CD4-positive, alpha-beta T cell treated with Interleukin-17A for 1 hour (primary cell): ENCODE measurements at regions not wholly inside any gene's neighbourhood (a gene's known extent, or its start where the extent isn't known, plus 50 kb on each side); places are given as distances from the start of the nearest gene placed in this dataset.
"Not testable (repeated sequence)": the region's sequence is repeated elsewhere in the genome, so short reads cannot be mapped to it uniquely, and the experiment has no call there.

ENCODE experiments used
- DNase-seq: peaks from one replicate; pipeline ENCODE4 v3.0.0-alpha.2; 2020

DNA sequence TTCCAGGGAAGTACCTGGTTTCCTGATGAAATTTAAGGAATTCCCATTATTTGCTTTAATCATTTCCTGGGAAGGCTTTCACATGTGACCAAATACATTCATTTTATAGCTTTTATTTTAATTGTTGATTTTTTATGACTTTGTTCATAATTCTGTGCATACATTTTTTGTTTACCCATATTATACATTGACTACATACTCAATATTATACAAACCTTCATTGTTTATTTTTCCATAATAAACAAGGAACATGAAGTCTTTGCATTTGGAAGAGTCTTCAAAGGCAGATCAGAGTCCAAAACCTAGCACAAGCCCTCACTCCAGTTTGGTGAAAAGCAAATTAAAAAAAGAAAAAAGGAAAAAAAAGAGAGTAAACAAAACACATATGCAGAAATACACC lies 218.3 kb upstream of the NRIP1 start:
- no peak for DNase-seq

DNA sequence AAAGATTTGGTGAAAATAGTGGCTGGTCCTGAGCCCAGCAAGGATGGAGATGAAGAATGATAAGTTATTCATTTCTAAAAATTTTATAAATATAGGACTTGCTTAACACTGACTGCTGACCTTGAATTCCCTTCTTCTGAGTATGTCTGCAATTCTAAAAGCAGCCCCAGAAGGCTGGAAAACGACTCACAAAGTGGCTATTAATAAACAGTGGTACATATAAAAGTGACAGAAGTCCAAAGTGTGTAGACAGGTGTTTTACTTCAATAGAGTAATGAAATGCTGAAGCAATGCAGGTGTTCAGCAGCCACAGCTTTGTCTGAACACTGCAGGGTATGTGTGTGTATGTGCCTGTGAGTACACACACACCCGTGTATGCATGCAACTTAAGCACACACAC lies 219.0 kb upstream of the NRIP1 start:
- DNase-seq, result no peak

DNA sequence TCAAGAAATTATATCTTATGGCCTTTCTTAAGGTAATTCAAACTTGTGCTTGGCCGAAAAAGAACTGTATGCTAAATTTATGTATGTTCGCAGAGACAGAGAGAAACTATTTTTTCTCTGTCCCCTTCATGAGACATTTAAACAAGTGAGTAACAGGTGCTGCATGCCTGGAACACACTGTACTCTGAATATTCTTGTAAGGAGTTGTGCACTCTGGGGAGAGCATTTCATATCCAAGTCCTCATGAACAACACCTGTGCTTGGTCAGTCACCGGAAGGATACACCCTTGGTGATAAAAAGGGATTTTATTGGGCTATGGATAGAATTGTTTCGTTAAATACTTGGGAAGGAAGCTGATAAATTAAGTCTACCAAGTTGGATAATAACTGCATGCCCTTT lies 220.8 kb upstream of the NRIP1 start:
- DNase-seq, result no peak

DNA sequence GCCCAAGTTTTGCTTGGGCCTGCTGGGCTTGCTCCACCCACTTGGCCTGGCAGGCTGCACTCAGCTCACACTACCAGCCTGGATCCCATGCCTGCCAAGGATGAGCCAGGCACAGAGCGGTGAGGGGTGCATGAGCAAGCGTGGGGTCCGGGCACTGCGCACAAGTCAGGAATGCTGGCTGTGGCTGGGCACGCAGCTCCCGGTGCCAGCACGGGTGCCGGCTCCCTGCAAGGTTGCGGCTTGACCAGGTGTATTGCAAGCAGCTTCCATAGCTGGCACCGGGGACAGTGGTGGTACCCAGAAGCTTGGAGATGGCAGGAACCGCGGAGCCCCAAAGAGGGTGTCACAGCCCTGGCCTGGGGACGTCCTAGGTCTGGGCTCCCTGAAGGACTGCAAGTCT lies 224.4 kb upstream of the NRIP1 start:
- DNase-seq, result no peak

DNA sequence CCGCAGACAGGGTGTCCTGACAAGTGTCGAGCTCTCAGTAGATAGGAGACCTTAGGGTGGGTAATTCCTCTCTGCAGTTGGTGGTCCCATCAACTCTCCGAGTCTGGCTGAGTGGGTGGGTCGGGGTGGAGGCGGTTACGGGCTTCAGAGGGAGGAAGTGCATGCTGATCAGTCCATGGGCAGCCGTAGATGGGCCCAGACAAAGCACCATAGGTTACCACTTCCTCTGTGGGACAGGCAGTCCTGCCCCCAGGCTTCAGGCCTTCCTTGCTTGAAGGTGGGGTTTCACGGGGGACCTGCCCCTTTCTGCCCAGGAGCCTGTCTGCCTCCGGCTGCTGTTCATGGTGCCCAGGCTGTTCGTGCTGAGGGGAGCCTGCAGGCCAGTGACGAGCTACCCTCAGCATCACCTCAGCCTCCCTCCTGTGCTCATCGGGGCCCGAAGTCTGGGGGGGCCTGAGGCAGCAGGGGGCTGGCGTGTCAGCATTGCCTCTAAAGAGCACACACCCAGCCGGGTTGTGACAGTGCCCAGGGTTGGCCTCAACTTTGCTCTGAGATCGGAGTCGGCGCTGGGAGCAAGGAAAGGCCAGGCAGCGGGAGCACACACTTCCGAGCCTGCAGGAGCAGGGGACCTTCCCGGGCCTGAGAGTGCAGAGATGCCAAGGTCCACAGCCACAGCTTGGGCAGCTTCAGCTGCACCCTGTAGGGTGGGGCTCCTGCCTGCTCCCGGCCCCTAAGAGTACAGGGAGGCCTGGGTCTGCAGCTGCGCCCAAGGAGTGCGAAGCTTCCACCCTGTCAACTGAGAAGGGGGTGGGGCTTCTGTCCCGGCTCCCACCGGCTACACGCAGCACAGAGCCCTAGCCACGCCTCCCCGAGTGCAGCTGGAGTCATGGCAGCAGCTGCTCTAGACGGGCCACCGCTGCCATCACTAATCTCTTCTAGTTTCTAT lies 225.4 kb upstream of the NRIP1 start:
- DNase-seq, result no peak

DNA sequence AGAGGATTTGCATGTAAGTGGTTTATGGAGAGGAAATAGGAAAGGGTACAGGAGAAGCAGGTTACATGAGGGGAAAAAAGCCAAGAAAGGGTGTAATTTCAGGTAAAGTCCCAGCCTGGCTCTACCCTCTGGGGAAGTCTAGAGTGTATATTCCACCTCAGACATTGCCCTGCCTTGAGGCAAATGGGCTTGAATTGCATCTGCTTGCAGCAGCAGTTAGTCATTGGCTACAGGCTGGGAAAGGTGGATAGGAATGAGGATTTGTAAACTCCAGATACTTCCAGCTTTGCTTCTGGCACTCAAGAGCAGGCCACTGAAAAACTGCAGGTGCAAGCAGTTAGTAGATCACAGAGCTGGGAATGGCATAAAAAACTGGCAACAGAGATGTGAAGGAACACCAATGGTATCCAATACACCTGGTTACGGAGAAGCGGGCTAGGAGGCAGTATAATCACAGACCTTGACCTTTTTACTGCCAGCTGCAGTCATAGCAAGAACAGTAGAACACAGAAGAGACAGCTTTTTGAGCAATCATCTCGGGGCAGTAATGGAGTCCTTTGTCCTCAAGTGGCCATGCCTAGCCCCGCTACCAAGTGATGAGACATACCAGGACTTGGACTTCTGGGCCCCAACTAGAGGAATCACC lies 226.9 kb upstream of the NRIP1 start:
- no peak for DNase-seq

DNA sequence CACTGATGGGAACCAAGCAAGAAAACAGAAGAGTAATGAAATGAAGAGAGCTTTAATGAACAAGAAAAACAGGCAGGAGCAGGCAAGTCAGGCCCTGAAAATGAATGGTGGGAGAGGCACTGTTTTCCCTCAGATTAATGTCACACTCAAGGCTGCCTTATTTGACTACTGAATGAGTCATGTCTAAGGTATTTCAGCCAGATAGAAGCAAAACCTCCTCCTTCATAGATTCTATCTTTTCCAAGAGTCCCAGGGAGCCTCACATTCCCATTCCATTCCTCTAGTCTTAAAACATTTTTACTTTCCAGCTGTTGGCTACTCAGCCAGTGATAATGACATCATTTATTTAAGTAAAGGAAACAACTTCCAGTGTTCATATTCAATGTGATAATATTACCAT lies 228.4 kb upstream of the NRIP1 start:
- DNase-seq, result no peak

DNA sequence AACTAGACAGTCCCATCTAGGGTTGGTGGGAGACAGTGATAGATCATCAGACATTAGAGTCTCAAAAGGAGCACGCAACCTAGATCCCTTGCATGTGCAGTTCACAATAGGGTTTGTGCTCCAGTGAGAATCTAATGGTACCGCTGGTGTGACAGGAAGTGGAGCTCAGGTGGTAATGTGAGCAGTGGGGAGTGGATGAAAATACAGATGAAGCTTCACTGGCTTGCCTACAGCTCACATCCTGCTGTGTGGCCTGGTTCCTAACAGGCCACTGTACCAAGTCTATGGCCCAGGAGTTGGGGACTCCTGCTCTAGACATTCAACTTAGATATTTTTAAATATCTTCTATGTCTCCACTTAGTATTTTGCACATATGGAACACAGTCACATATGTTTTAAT lies 231.1 kb upstream of the NRIP1 start:
- DNase-seq, result no peak

DNA sequence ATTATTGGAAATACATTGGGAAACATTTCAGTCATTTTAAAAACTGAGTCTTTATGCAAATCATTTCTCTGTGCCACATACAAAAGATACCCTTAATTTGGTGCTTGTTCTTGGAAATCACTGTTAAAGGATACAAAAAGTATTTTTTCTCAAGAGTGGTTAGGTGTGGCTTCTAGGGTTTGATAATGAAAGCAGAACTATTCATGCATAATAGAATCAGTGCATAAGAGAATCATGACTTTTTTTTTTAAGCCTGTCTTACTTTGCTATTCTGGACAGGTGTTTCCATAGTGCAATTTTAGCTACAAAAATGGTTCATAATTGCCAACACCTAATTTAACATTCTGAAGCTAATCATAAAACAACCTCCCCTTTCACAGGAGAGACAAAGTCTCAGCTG lies 233.0 kb upstream of the NRIP1 start:
- no peak for DNase-seq

DNA sequence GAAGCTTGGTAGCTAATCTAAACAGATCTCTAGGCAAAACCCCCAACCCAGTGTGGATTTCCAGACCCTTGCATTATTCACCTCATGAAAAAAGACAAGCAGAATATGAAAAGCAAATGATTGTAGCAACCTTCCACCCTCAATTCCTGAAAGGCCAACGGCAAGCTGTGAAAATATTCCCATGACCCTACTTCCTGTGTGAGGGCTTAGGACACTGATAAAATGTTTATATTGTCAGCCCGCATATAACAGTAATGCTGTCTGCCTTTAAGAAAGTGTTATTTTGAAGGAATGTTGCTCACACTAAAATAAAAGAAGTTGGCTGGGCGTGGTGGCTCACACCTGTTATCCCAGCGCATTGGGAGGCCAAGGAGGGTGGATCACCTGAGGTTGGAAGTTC lies 233.5 kb upstream of the NRIP1 start:
- DNase-seq, result no peak

DNA sequence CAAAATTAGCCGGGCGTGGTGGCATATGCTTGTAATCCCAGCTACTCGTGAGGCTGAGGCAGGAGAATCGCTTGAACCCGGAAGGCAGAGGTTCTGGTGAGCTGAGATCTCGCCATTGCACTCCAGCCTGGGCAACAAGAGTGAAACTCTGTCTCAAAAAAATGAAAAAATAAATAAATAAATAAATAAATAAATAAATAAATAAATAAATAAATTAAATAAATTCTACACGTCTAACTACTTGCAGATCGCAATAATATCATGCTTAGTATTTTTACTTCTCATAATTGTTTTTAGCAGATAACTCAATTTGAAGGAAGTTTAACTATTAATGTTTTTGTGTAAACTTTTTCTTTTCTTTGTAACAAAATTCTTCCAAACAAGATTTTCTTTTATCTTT lies 234.0 kb upstream of the NRIP1 start:
- not testable (repeated sequence) for DNase-seq

DNA sequence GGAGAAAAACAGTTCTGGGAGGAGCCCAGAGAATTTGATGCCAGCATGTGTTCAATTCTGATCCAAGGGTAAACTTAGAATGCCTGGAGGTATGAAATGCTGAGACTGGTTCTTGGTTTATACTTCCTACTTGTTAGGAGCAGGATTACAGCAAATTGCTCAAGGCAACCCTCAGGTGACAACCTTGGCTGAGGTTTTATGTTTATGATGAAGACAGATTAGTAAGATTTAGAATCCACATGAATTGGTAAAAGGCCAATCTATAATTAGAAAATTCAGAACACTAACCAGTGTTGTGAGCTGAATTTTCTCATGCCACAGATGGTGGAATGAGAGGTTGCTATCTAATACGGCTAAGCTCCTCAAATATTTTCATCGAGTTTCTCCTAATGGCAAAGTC lies 235.3 kb upstream of the NRIP1 start:
- no peak for DNase-seq

DNA sequence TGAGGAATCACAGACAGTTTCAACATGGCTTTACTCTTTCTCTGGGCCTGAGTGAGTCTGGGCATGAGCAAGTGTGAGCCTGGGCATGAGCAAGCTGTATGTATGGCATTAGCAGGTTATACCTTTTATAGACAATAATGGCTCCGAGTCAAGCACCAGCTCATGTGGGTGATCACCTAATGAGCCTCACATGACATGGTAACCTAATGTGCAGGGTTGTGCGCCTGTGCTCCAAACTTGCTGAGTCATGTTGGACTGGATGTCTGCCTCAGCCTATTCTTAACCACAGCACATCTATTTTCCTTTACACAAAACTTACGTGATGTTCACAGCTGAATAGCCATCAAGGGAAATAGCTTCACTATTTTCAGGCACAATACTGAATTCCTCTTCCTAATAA lies 236.2 kb upstream of the NRIP1 start:
- DNase-seq, result no peak

DNA sequence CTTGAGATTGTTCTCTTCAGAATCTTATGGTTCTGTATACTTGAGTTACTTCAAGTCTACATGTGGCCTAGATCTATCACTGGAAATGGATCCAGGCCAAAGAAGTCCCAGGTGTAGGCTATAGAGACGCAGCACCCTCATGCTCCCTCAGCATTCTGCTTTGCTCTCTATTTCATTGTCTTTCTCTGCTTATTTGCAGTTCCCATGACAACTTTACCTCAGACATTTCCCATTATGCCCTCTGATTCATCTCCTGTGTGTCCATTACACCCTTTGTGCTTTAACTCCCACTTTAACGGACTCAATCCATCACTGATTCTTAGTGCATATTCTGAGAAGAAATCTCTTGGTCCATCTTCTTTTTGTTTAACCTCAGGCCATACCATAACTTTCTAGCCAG lies 236.9 kb upstream of the NRIP1 start:
- DNase-seq, result no peak

DNA sequence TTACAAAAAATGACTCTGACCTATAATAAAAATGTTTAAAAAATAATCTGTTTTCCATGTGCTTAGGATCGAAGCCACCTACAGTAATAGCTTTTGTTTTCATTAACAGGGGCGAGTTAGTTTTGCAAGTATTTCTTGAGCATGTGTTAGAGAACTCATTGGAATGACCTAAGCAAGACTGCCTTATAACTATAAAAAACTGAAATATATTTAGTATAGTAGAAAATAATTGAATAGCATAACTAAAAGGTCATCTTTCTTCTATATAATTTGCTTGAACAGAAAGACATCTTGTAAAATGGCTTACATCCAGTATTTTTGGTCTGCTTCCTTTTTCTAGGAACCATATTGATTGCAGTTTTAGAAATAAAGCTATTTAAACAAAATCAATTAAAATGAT lies 241.5 kb upstream of the NRIP1 start:
- DNase-seq, result no peak

DNA sequence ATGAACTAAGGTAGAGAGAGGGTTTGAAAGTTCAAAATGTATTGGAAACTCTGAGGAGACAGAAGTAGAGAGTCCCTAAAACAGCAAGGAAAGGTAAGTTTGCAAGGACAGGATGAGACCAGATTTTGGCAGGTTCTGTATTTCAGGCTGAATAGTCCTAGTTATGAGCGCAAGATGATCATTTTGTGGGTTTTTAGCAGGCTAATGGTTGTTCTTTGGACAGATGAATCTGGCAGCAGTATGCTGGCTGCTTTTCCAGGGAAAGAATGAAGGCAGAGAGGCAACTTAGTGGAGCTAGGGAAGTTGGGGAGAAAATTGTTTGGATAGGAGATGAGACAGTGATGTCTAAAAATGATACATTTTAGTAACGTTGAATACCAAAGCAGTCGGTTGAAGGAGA lies 243.5 kb upstream of the NRIP1 start:
- no peak for DNase-seq

DNA sequence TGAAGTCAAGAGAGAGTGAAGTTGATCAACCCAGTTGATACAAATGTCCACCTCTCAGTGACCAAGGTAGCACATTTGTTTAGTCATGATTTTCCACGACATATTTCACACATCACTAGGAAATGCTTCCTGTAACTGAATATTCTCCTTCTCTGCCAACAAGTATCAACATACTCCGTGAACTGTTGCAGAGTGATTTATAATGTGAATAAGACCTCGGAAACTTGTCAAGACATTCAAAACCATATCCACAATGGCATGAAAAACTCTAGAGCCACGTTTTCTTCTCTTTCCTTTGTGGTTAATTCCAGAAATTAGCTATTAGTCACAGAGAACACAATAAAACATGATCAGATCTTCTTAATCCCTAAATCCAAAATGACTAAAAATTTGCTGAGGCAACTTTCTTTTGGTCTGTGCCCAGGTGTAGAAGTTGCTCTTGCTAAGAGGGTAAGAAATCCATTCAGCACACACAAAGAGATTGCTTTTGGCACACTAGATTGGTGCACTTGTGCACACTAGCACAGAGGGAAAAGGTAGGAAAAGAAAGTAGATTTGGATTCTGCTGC lies 244.3 kb upstream of the NRIP1 start:
- no peak for DNase-seq

DNA sequence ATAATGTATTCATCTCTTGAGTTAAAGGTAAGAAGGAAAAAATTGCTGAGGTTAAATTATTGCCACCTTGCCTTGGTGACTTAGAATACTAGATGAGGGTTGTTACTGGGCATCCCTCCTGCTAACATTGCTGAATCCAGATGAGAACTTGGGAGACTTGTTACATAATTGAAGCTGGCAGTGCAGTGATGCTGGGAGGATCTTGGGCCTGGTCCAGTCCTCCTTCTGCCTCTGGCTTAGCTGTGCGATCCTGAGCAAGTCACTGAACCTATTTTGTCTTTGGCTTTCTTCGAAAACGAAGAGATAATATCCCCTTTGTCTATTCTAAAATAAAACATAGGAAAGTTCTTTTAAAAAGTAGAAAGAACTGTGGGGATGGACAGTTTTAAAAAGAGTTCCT lies 244.9 kb upstream of the NRIP1 start:
- no peak for DNase-seq

DNA sequence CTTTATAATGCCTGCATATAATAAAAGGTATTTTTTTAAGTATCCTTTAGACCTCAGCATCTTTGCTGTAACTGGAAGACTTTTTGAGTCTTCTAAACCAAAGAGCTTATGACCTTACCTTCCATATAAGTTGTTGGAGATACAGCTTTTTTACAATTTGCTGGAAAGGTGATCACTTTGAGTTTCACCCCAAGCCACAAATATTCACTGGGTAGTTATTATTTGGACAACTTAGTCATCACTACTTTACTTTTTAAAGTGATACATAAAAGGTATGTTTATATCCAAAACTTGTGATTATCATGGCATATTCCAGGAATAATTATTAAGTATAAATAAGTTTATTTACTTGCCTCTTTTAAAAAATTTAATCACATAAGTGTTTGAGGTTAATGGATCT lies 246.7 kb upstream of the NRIP1 start:
- no peak for DNase-seq

DNA sequence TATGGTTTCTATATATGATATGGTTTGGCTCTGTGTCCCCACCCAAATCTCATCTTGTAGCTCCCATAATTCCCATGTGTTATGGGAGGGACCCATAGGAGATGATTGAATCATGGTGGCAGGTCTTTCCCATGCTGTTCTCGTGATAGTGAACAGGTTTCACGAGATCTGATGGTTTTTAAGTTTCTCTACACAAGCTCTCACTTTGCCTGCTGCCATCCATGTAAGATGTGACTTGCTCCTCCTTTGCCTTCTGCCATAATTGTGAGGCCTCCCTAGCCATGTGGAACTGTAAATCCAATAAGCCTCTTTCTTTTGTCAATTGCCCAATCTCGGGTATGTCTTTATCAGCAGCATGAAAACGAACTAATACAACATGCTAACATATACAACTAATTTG lies 252.2 kb upstream of the NRIP1 start:
- DNase-seq, result not testable (repeated sequence)

DNA sequence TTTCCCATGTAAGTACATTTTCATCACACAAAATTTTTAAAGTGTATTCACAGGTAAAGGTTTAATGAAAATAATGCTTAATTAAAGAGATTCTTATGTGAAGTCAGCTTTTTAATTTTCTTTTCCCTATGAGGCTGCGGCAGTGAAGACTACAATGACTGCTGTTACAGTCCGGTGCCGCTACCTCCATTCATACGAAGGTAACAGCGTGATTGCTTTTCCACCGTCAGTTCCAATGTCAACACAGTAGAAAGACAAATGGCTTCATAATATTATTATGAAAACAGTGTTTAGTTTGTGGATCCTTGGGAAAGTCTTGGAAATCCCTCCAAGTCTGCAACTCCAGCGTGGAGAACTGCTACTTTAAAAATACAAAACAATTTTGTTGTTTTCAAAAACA lies 254.9 kb upstream of the NRIP1 start:
- no peak for DNase-seq

DNA sequence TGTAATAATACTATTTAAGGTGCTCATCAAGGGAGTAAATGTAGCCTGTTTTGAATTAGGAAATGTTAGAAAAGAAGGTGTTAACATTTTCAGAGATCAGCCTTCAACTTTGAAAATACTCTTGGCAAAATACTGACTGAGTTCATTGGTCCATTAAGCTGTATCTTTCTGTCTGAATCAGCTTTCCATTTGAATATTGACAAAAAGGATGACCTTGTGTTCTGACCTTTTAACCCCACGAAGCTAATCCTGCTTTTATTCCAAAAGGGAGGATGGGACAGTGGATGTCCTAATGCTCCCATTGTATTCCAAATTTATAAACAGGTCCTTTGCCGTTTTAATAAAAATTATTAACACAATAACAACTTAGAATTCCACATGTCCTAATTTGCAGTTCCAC lies 259.7 kb upstream of the NRIP1 start:
- no peak for DNase-seq

DNA sequence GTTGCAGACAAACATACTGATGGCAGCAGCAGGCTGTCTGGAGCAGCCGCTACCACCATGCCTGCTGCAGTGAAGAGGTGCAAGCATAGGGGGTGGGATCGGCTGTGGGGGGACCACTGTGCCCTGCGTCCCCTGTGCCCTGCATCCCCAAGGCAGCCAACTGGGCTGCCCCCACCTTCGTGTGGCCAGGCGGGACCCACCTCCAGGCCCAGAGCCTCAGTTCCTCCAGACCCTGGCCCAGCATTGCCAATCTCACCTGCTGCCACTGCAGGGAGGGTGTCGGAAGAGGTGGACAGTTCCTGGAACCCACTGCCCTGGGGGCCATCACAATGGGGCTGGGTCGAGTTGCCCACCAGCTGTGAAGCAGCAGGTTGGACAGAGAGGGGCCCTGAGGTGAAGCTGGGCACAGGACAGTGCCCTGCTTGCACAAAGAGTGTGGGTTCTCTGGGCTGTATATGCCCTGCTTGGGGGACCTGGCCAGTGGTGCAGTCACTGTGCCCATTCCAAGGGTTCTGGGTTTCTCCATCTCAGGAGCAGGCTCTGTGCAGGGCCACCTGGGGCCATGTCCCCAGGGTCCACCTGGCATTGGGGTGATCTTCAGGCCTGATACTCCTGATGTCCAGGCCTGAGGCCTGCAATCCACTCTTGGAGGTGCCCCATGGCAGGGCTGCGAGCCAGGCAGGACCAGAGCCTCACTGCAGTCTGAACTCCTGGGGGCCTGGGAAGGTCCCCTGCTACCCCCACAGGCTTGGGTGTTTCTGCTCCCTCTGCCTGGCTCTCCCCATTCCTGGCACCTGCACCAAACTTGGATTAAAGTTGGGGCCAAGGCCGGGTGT lies 261.4 kb upstream of the NRIP1 start:
- DNase-seq, result no peak
